ENCODE measurements at regions not wholly inside any gene's neighbourhood (a gene's known extent, or its start where the extent isn't known, plus 50 kb on each side); places are given as distances from the start of the nearest gene placed in this dataset.
A peak's percentile ranks its signal among the peaks of the same experiment; 100 is the strongest.

DNA sequence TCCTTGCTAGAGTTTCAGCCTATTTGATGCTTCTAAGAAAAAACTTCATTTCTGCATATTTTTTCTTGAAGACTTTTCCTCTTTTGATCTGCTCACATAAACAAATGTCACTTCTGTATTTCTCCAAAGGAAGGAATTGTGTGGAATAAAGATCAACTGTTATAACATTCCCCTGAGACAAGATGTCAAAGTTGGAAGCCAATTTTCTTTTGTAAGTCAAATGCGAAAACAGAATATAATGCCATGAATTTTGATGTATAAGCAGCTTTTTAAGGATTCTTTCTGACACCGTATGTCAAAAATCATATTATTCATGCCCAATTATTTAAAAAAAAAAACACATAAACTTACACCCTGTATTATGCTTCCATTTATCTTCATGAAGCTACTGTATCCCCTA, 70.3 kb upstream of the NHSL1 start:
- Histone ChIP-seq H3K9me3 (replicated peaks; ENCODE audit: low read length) (no peaks in the 10 kb centered on the region), H3K4me3 (ENCODE audit: low read length) (no peak overlapping the region), H3K27me3 (ENCODE audit: control insufficient read depth, insufficient read depth, low read length) (no peaks in the 10 kb centered on the region), H3K4me2 (ENCODE audit: low read length) (no peak overlapping the region), H3K4me1 (ENCODE audit: control insufficient read depth, insufficient read depth, low read length) (peaks cover 16% of the 10 kb centered on the region), H3K9ac (ENCODE audit: low read depth, low read length) (no peak overlapping the region), H3K36me3 (ENCODE audit: insufficient read depth, low read length) (no peaks in the 10 kb centered on the region)

- H3K36me3 ChIP-seq (ENCODE audit: insufficient read depth, low read length): no peaks in the 10 kb centered on the region
- no peaks in the 10 kb centered on the region for H3K9me3 ChIP-seq (replicated peaks; ENCODE audit: low read length)
- no peaks in the 10 kb centered on the region for H3K27me3 ChIP-seq (ENCODE audit: control insufficient read depth, insufficient read depth, low read length)
- no peak overlapping the region for H3K4me3 ChIP-seq (ENCODE audit: low read length)
- no peak overlapping the region for H3K4me2 ChIP-seq (ENCODE audit: low read length)
- no peak overlapping the region for H3K9ac ChIP-seq (ENCODE audit: low read depth, low read length)
- peaks cover 16% of the 10 kb centered on the region for H3K4me1 ChIP-seq (ENCODE audit: control insufficient read depth, insufficient read depth, low read length)
These were observed 70.9 kb upstream of the NHSL1 start for GRCh38 chr6:138569970-138570724.

GRCh38 chr6:138570725-138571029, 71.4 kb upstream of the NHSL1 start:
- Histone ChIP-seq H3K9ac (ENCODE audit: low read depth, low read length) (no peak overlapping the region), H3K27me3 (ENCODE audit: control insufficient read depth, insufficient read depth, low read length) (no peaks in the 10 kb centered on the region), H3K36me3 (ENCODE audit: insufficient read depth, low read length) (no peaks in the 10 kb centered on the region), H3K4me3 (ENCODE audit: low read length) (no peak overlapping the region), H3K9me3 (replicated peaks; ENCODE audit: low read length) (no peaks in the 10 kb centered on the region), H3K4me1 (ENCODE audit: control insufficient read depth, insufficient read depth, low read length) (peaks cover 16% of the 10 kb centered on the region), H3K4me2 (ENCODE audit: low read length) (no peak overlapping the region)

GRCh38 chr6:138571181-138571580, 71.9 kb upstream of the NHSL1 start:
- Histone ChIP-seq H3K9me3 (replicated peaks; ENCODE audit: low read length) (no peaks in the 10 kb centered on the region), H3K4me2 (ENCODE audit: low read length) (peak overlapping the region; percentile 97), H3K9ac (ENCODE audit: low read depth, low read length) (no peak overlapping the region), H3K4me3 (ENCODE audit: low read length) (peak overlapping the region; percentile 71), H3K4me1 (ENCODE audit: control insufficient read depth, insufficient read depth, low read length) (peaks cover 16% of the 10 kb centered on the region), H3K27me3 (ENCODE audit: control insufficient read depth, insufficient read depth, low read length) (no peaks in the 10 kb centered on the region), H3K36me3 (ENCODE audit: insufficient read depth, low read length) (no peaks in the 10 kb centered on the region)

- Histone ChIP-seq H3K4me1 (ENCODE audit: control insufficient read depth, insufficient read depth, low read length) (peaks cover 16% of the 10 kb centered on the region), H3K27me3 (ENCODE audit: control insufficient read depth, insufficient read depth, low read length) (no peaks in the 10 kb centered on the region), H3K9me3 (replicated peaks; ENCODE audit: low read length) (no peaks in the 10 kb centered on the region), H3K9ac (ENCODE audit: low read depth, low read length) (peak overlapping the region; percentile 53), H3K4me3 (ENCODE audit: low read length) (peak overlapping the region; percentile 71), H3K4me2 (ENCODE audit: low read length) (peak overlapping the region; percentile 97), H3K36me3 (ENCODE audit: insufficient read depth, low read length) (no peaks in the 10 kb centered on the region)
These were observed 72.4 kb upstream of the NHSL1 start for GRCh38 chr6:138571585-138572166.

- Histone ChIP-seq H3K9ac (ENCODE audit: low read depth, low read length) (peak overlapping the region; percentile 53), H3K36me3 (ENCODE audit: insufficient read depth, low read length) (no peaks in the 10 kb centered on the region), H3K27me3 (ENCODE audit: control insufficient read depth, insufficient read depth, low read length) (no peaks in the 10 kb centered on the region), H3K4me3 (ENCODE audit: low read length) (peak overlapping the region; percentile 71), H3K4me1 (ENCODE audit: control insufficient read depth, insufficient read depth, low read length) (peaks cover 16% of the 10 kb centered on the region), H3K4me2 (ENCODE audit: low read length) (peak overlapping the region; percentile 97), H3K9me3 (replicated peaks; ENCODE audit: low read length) (no peaks in the 10 kb centered on the region)
These were observed 73.0 kb upstream of the NHSL1 start for GRCh38 chr6:138572167-138572875.

DNA sequence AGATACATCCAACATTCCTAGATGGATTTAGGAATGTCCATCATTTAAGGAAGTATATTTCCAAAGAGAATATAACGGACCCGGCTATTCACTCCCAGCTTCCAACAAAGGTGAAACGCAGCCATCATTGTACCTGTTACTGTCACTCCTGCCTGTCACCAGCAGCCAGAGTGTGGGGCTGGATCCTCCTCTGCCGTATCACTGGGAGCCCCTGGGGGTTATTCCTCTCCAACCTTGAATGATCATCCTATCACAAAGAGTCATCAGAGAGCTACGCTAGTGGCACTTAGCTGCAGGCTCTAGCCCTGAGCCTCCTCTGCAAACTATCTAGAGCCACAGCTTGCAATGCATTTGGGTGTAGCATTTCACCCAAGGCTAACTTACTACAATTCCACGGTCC, 73.6 kb upstream of the NHSL1 start:
- H3K4me3 ChIP-seq (ENCODE audit: low read length): no peak overlapping the region
- peaks cover 16% of the 10 kb centered on the region for H3K4me1 ChIP-seq (ENCODE audit: control insufficient read depth, insufficient read depth, low read length)
- no peaks in the 10 kb centered on the region for H3K36me3 ChIP-seq (ENCODE audit: insufficient read depth, low read length)
- no peak overlapping the region for H3K9ac ChIP-seq (ENCODE audit: low read depth, low read length)
- H3K27me3 ChIP-seq (ENCODE audit: control insufficient read depth, insufficient read depth, low read length): no peaks in the 10 kb centered on the region
- H3K9me3 ChIP-seq (replicated peaks; ENCODE audit: low read length): no peaks in the 10 kb centered on the region
- H3K4me2 ChIP-seq (ENCODE audit: low read length): peak overlapping the region; percentile 97

GRCh38 chr6:138575257-138575656, 76.0 kb upstream of the NHSL1 start:
- no peak overlapping the region for H3K4me3 ChIP-seq (ENCODE audit: low read length)
- no peaks in the 10 kb centered on the region for H3K36me3 ChIP-seq (ENCODE audit: insufficient read depth, low read length)
- no peak overlapping the region for H3K4me2 ChIP-seq (ENCODE audit: low read length)
- no peak overlapping the region for H3K9ac ChIP-seq (ENCODE audit: low read depth, low read length)
- H3K4me1 ChIP-seq (ENCODE audit: control insufficient read depth, insufficient read depth, low read length): peaks cover 16% of the 10 kb centered on the region
- H3K27me3 ChIP-seq (ENCODE audit: control insufficient read depth, insufficient read depth, low read length): no peaks in the 10 kb centered on the region
- no peaks in the 10 kb centered on the region for H3K9me3 ChIP-seq (replicated peaks; ENCODE audit: low read length)

DNA sequence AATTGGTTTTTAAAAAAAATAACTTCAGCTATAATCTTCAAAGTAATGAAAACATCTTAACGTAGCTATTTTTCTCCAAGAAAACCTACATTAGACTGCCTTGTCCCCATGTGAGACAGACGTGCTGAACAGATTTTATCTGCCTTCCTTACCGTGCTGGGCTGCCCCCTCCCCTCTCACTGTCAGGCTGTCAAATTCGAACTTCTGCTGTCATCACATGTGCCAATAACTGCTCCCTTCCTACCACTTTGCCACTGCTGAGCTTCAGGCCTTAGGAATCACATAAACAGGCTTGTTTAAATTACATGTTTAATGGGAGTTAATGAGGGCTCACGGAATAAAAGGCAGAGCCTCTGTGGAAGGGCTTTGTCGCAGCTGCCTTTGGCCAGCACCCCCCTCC, 77.0 kb upstream of the NHSL1 start:
- Histone ChIP-seq H3K9ac (ENCODE audit: low read depth, low read length) (no peak overlapping the region), H3K36me3 (ENCODE audit: insufficient read depth, low read length) (no peaks in the 10 kb centered on the region), H3K4me2 (ENCODE audit: low read length) (no peak overlapping the region), H3K9me3 (replicated peaks; ENCODE audit: low read length) (no peaks in the 10 kb centered on the region), H3K4me3 (ENCODE audit: low read length) (no peak overlapping the region), H3K4me1 (ENCODE audit: control insufficient read depth, insufficient read depth, low read length) (peaks cover 12% of the 10 kb centered on the region), H3K27me3 (ENCODE audit: control insufficient read depth, insufficient read depth, low read length) (no peaks in the 10 kb centered on the region)

GRCh38 chr6:138577151-138577915, 78.0 kb upstream of the NHSL1 start:
- no peak overlapping the region for H3K4me2 ChIP-seq (ENCODE audit: low read length)
- no peaks in the 10 kb centered on the region for H3K9me3 ChIP-seq (replicated peaks; ENCODE audit: low read length)
- H3K4me1 ChIP-seq (ENCODE audit: control insufficient read depth, insufficient read depth, low read length): peaks cover 2% of the 10 kb centered on the region
- H3K27me3 ChIP-seq (ENCODE audit: control insufficient read depth, insufficient read depth, low read length): no peaks in the 10 kb centered on the region
- H3K4me3 ChIP-seq (ENCODE audit: low read length): no peak overlapping the region
- no peaks in the 10 kb centered on the region for H3K36me3 ChIP-seq (ENCODE audit: insufficient read depth, low read length)
- no peak overlapping the region for H3K9ac ChIP-seq (ENCODE audit: low read depth, low read length)

GRCh38 chr6:138580040-138580439, 80.7 kb upstream of the NHSL1 start:
- Histone ChIP-seq H3K36me3 (ENCODE audit: insufficient read depth, low read length) (no peaks in the 10 kb centered on the region), H3K4me2 (ENCODE audit: low read length) (no peak overlapping the region), H3K4me3 (ENCODE audit: low read length) (no peak overlapping the region), H3K4me1 (ENCODE audit: control insufficient read depth, insufficient read depth, low read length) (no peaks in the 10 kb centered on the region), H3K27me3 (ENCODE audit: control insufficient read depth, insufficient read depth, low read length) (no peaks in the 10 kb centered on the region), H3K9me3 (replicated peaks; ENCODE audit: low read length) (no peaks in the 10 kb centered on the region), H3K9ac (ENCODE audit: low read depth, low read length) (no peak overlapping the region)

Measured in skeletal muscle satellite cell (primary cell).